ENCODE measurements at regions not wholly inside any gene's neighbourhood (a gene's known extent, or its start where the extent isn't known, plus 50 kb on each side); places are given as distances from the start of the nearest gene placed in this dataset.
"Not testable (repeated sequence)": the region's sequence is repeated elsewhere in the genome, so short reads cannot be mapped to it uniquely, and the experiment has no call there.

DNA sequence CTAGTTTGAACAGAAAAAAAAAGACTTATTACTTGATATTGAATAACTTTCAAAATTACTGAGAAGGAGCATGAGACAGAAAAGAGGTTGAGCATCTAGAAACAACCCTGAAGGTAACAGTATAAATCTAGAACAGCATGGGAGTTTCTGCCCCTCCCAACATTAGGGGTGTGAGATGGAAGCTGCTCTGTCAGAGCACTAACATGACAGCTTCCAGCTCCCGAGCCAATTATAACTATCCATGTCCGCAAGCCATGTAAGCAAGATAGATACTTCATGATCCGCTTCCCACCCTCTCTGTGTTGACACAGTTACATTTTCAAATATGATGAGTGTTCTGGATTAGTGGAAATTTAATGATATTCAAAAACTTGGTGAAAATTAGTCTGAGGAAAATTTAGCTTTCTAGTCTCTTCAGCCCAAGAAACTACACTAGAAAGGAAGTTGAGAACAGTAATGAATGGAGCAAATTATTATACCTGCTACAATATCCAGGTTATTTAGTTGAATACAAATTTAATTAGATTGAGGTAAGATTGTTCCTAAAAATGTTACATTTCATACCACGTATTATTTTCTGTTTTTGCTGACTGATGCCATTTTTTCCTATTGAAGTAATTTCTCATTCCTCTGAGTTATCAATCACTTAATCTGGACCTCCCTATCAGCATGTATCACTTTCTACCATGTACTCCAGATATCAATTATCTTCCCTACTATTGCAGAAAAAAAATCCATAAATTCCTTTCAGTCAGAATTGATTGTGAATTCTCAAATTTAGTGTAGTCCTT, 129.3 kb upstream of the SLIT2 start:
- DNase-seq, result no peak

DNA sequence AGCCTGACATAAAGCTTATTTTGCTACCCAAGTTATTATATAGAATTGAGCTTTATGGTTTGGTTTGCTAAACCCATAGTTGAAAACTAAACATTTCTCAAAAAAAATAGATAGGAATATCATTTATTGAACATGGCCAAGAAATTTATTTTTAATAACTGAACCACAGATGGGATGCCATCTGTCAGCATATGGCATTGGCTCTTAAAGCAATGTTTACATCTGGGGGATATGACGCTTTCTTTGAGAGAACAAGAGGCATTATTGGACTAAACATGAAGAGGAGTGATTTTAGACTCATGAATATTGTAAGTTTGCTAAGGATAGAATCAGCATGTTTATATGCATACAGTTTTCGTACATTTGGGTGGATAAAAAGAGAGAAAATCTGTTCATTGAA, 132.6 kb upstream of the SLIT2 start:
- DNase-seq, result no peak

- no peak for DNase-seq
These were observed 142.3 kb upstream of the SLIT2 start for GRCh38 chr4:20109391-20109790.

DNA sequence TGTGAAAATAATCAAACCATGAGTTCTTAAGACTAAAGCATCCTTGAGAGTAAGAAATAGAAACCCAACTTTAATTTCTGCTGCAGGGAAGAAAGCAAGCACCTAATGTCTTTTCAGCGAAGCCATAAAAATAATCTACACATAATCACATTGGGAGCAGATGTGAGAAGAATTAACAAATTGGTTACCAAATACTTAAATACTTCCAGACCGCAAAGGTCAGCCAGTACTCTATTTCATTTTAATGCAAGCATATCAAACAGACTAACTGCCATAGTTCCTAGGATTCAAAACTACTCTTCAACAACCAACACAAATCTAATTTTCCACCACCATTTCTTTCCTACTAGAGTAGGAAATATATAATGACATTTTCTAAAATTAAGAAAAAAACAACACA, 144.8 kb upstream of the SLIT2 start:
- DNase-seq, result no peak

DNA sequence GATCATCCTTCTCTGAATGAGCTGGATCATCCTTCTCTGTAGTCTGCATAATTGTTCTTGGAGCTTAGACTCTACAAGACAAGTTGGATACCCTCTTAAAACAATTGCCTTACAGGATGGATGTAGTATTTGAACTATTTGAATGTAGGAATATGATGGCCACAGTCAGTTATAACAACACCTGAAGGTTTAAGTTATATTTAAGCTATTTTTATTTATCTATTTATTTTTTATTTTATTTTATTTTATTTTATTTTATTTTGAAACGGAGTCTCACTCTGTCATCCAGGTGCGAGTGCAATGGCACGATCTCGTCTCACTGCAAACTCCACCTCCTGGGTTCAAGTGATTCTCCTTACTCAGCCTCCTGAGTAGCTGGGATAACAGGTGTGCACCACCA, 149.9 kb upstream of the SLIT2 start:
- DNase-seq, result no peak

- no peak for DNase-seq
These were observed 154.8 kb upstream of the SLIT2 start for GRCh38 chr4:20096911-20097310.

DNA sequence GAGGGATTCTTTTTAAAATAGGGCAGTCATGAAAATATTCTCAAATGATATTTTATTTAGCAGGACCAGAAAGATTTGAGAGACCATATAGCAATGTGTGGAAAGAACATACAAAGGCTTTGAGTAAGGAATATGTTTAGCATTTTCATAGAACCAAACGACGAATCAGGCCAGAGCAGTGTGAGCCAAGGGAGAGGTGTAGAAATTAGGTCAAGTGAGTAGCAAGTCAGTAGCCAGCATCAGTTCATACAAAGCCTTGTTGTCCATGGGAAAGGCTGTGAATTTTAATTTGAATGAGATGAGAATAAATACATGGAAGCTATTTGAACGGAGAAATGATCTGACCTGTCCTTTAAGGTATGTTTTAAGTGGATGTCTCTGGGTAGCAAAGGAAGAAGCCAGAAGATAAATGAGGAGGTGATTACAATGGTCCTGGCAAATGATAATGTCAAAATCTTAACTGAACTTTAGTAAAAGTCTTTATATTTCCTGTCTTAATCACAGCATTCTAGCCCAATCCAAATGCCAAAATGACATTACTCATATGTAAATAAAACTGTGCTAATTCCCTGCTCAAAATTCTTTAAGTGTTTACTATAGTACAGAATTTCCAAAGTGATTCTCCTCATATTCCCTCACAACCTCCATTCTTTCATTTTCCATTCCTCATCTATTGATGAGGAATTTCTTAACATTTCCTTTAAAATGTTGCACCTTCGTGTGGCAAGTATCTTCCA, 155.7 kb upstream of the SLIT2 start:
- no peak for DNase-seq

DNA sequence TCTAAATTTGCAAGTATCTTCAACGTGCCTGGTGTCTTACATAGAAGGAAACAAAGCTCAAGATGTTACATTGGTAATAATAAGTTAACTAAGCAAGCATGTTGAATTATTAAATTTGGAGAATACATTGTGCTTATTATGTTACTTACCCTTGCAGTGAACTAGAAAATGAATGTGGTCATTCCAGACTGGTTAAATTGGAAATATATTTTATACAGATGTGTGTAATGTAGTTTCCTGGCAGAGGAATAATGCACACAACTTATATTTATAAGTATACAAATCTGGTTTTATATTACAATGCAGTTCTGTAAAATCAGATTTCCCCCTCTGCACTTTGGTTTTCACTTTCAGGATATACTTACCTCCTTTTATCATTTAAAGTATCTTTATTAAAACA, 159.9 kb upstream of the SLIT2 start:
- DNase-seq, result no peak

GRCh38 chr4:20087522-20087911, 164.2 kb upstream of the SLIT2 start:
- no peak for DNase-seq

GRCh38 chr4:20086799-20087521, 164.7 kb upstream of the SLIT2 start:
- DNase-seq, result no peak

GRCh38 chr4:20086067-20086798, 165.5 kb upstream of the SLIT2 start:
- no peak for DNase-seq

GRCh38 chr4:20085653-20086052, 166.1 kb upstream of the SLIT2 start:
- DNase-seq, result no peak

GRCh38 chr4:20085156-20085555, 166.5 kb upstream of the SLIT2 start:
- DNase-seq, result no peak

DNA sequence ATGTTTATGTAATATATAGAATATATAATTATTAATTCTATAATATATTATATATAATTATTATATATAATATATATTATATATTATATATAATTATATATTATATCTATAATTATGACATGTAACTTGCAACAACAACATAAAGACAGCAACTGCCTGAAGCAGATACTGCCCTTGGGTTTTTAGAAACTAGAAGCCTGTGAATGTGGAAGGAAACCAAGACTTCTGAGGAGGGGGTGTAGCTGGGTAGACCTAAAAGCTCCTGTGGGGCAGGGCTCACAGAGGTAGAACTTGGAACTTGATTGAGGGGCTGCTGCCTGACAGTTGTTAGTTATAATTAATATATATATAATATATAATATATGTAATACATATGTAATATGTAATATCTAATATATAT, 167.2 kb upstream of the SLIT2 start:
- no peak for DNase-seq

- DNase-seq, result no peak
These were observed 173.1 kb upstream of the SLIT2 start for GRCh38 chr4:20078644-20079043.

DNA sequence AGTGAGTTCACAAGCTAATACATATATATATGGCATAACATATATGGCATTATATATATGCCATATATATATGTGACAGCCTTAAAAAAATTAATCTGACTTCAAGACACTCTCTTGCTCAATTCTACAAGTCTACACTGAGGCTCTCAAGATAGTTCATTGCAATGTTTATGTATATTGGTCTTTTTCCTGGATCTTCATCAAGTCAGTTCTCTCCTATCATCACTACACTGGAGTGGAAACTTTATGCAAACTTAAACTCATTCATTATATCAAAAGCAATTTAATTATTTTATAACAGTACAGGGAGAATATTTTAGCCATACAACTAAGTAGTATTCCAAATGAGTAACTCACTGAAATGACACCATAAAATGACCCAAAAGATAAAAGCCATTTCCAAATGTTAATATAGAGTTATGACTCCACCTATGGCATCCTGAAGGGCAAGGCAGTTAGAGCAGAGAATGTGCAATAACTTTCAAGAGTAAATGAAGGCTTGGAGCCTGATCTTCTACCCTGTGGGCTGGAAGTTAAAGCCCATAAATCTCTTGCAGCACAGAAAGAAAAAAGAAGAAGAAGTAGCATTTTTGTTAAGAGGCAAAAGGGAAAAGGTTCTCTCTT, 176.3 kb upstream of the SLIT2 start:
- no peak for DNase-seq

DNA sequence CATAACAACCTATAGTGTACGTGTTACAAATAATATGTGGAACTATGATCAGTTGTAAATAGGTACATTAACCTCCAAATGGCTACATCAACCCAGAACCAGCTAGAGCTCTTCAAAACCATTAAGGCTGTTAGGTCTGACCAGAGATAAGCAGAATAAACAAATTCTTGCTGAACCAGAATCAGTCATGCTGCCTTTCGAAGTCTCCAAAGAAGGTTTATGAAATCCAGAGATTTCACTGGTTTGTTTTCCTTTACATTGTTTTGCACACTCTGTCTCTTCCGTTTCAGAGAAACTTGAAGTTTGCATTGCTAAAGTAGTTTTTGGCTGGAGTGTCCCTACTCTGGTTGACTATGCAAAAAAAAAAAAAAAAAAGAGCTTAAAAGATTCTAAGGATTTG, 177.3 kb upstream of the SLIT2 start:
- no peak for DNase-seq

GRCh38 chr4:20065952-20066351, 185.8 kb upstream of the SLIT2 start:
- no peak for DNase-seq

DNA sequence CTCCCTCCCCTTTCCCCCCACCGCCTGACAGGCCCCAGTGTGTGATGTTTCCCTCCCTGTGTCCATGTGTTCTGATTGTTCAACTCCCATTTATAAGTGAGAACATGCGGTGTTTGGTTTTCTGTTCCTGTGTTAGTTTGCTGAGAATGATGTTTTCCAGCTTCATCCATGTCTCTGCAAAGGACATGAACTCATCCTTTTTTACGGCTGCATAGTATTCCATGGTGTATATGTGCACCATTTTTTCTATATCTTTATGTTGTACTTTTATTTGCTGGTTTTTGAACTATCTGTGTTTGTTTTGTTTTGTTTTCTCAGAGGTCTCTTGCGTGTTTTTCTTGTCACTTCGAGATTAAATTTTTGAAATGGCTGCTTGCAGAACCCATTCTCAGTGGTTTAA, 188.8 kb upstream of the SLIT2 start:
- DNase-seq, result not testable (repeated sequence)

DNA sequence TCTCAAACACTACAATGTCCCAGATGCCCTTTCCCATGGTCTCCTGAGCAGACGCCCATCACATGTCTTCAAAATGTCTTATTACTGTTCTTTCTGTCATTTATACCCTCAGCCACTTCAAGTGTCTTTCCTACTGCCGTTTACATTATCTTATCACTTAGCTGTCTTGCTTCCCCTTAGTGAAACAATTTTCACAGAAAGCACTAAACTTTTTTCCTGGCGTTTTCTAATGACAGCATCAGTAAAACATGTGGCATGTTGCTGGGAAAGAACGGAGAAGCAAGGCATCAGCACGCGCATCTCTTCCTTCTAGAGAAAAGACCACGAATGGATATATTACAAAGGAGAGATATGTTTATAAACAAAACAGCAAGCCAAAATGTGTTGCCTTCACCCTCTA, 189.7 kb upstream of the SLIT2 start:
- no peak for DNase-seq

GRCh38 chr4:20050768-20051167, 200.9 kb upstream of the SLIT2 start:
- no peak for DNase-seq

DNA sequence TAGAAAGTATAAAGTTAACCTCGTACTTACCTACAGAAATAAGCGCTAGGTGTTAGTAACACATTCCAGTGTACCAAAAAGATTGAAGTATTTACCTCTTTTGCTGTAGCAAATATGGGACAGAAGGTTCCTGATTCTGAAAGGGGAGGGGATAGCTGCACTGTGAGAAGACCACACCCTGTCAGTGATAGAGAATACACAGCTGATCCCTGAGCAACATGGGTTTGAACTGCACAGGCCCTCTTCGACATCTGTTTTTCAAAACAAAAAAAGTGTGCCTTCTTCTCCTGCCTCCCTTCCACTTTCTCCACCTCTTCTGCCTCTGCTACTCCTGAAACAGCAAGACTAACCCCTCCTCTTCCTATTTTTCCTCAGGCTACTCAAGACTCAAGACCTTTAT, 201.8 kb upstream of the SLIT2 start:
- no peak for DNase-seq

Data from stimulated activated naive CD4-positive, alpha-beta T cell treated with Interleukin-2 at 50 U/mL for 16 hours (primary cell).